Ishikawa (cell line): ENCODE measurements at regions not wholly inside any gene's neighbourhood (a gene's known extent, or its start where the extent isn't known, plus 50 kb on each side); places are given as distances from the start of the nearest gene placed in this dataset.

Experiments
- CEBPB ChIP-seq: IDR thresholded peaks from 2 replicates; pipeline ENCODE4 v1.6.1; 2012
- CREB1 ChIP-seq: IDR thresholded peaks from 2 replicates; pipeline ENCODE4 v1.6.1; 2012; ENCODE audit warnings: low read depth
- EGR1 ChIP-seq: IDR thresholded peaks from 2 replicates; pipeline ENCODE4 v1.6.1; 2012
- EP300 ChIP-seq: IDR thresholded peaks from 2 replicates; pipeline ENCODE4 v1.6.1; 2012; ENCODE audit warnings: borderline replicate concordance
- FOXM1 ChIP-seq: IDR thresholded peaks from 2 replicates; pipeline ENCODE4 v1.6.1; 2012; ENCODE audit warnings: low read depth, borderline replicate concordance
- MAX ChIP-seq: IDR thresholded peaks from 2 replicates; pipeline ENCODE4 v1.6.1; 2012
- NFIC ChIP-seq: IDR thresholded peaks from 2 replicates; pipeline ENCODE4 v1.6.1; 2012
- RAD21 ChIP-seq: IDR thresholded peaks from 2 replicates; pipeline ENCODE4 v1.6.1; 2012; ENCODE audit warnings: low read depth
- TAF1 ChIP-seq: IDR thresholded peaks from 2 replicates; pipeline ENCODE4 v1.6.1; 2012; ENCODE audit warnings: low read depth, mild to moderate bottlenecking
- TCF12 ChIP-seq: IDR thresholded peaks from 2 replicates; pipeline ENCODE4 v1.6.1; 2012; ENCODE audit warnings: low read depth
- TEAD4 ChIP-seq: IDR thresholded peaks from 2 replicates; pipeline ENCODE4 v1.6.1; 2012
- YY1 ChIP-seq: IDR thresholded peaks from 2 replicates; pipeline ENCODE4 v1.6.1; 2012; ENCODE audit warnings: low read depth
- ZBTB7A ChIP-seq: IDR thresholded peaks from 2 replicates; pipeline ENCODE4 v1.6.1; 2012; ENCODE audit warnings: low read depth
- TF ChIP-seq, protein P1 (sequence below): IDR thresholded peaks from 2 replicates; pipeline ENCODE4 v1.6.1; 2012; ENCODE audit warnings: low read depth, mild to moderate bottlenecking
- TF ChIP-seq, protein P2 (sequence below): IDR thresholded peaks from 2 replicates; pipeline ENCODE4 v1.6.1; 2012

DNA sequence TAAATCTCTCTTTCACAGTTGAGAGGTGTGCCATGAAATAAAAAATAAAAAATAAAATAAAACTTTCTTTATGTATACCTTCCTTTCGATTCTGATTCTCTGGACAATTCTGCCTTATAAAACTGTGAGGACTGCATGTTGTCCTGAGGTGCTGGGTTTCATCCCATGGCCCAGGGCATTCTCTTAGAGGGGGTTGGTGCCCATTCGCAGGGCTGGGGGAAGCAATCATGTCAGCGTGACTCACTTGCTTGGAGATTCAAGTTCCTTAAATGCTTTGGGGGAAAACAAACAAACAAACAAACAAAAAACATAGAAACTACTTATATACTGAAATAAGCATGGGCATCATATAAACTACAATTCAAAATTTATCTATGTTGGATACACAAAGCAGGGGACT, 122.0 kb upstream of the ST6GAL2 start:
- TF ChIP-seq TCF12: no peak
- TF ChIP-seq EGR1: no peak
- no peak for TF ChIP-seq EP300
- TF ChIP-seq, protein P1, sequence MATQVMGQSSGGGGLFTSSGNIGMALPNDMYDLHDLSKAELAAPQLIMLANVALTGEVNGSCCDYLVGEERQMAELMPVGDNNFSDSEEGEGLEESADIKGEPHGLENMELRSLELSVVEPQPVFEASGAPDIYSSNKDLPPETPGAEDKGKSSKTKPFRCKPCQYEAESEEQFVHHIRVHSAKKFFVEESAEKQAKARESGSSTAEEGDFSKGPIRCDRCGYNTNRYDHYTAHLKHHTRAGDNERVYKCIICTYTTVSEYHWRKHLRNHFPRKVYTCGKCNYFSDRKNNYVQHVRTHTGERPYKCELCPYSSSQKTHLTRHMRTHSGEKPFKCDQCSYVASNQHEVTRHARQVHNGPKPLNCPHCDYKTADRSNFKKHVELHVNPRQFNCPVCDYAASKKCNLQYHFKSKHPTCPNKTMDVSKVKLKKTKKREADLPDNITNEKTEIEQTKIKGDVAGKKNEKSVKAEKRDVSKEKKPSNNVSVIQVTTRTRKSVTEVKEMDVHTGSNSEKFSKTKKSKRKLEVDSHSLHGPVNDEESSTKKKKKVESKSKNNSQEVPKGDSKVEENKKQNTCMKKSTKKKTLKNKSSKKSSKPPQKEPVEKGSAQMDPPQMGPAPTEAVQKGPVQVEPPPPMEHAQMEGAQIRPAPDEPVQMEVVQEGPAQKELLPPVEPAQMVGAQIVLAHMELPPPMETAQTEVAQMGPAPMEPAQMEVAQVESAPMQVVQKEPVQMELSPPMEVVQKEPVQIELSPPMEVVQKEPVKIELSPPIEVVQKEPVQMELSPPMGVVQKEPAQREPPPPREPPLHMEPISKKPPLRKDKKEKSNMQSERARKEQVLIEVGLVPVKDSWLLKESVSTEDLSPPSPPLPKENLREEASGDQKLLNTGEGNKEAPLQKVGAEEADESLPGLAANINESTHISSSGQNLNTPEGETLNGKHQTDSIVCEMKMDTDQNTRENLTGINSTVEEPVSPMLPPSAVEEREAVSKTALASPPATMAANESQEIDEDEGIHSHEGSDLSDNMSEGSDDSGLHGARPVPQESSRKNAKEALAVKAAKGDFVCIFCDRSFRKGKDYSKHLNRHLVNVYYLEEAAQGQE: no peak
- no peak for TF ChIP-seq TAF1
- TF ChIP-seq FOXM1: no peak
- no peak for TF ChIP-seq CEBPB
- no peak for TF ChIP-seq YY1
- TF ChIP-seq MAX: no peak
- TF ChIP-seq, protein P2, sequence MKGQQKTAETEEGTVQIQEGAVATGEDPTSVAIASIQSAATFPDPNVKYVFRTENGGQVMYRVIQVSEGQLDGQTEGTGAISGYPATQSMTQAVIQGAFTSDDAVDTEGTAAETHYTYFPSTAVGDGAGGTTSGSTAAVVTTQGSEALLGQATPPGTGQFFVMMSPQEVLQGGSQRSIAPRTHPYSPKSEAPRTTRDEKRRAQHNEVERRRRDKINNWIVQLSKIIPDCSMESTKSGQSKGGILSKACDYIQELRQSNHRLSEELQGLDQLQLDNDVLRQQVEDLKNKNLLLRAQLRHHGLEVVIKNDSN: no peak
- no peak for TF ChIP-seq CREB1
- TF ChIP-seq TEAD4: no peak
- TF ChIP-seq NFIC: no peak
- no peak for TF ChIP-seq ZBTB7A
- TF ChIP-seq RAD21: no peak

- no peak for TF ChIP-seq CEBPB
- no peak for TF ChIP-seq CREB1
- no peak for TF ChIP-seq EGR1
- no peak for TF ChIP-seq NFIC
- no peak for TF ChIP-seq TAF1
- no peak for TF ChIP-seq YY1
- TF ChIP-seq, protein P1: no peak
- TF ChIP-seq TCF12: no peak
- no peak for TF ChIP-seq TEAD4
- no peak for TF ChIP-seq FOXM1
- TF ChIP-seq, protein P2: no peak
- TF ChIP-seq MAX: no peak
- no peak for TF ChIP-seq ZBTB7A
- no peak for TF ChIP-seq EP300
- no peak for TF ChIP-seq RAD21
Observed at GRCh38 chr2:107008843-107009242, 122.9 kb upstream of the ST6GAL2 start.

DNA sequence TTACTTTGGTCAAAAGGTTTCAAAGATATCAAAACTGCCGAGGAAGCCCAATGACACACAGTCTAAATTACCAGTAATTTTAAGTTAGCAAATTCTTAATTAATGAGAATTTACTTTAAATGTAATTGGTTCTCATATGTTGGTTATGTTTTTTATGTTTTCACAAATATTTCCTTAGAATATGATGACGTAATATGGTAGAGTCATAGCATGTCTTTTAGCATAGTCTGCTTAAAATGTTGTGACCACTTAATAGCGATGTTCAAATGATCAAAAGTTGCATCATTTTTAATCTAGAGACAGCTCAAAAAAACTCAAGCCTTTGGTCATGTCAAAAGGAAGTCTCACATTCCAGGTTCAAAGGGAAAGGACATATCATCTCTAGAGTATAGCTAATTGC, 123.3 kb upstream of the ST6GAL2 start:
- TF ChIP-seq FOXM1: no peak
- TF ChIP-seq CREB1: no peak
- no peak for TF ChIP-seq CEBPB

- TF ChIP-seq, protein P2: no peak
- TF ChIP-seq NFIC (no peak), TCF12 (no peak), YY1 (no peak), EGR1 (no peak), EP300 (no peak), RAD21 (no peak), MAX (no peak), FOXM1 (no peak), TEAD4 (no peak), ZBTB7A (no peak), TAF1 (no peak), CEBPB (no peak), CREB1 (no peak)
- TF ChIP-seq, protein P1: no peak
Observed at GRCh38 chr2:107012714-107013306, 126.8 kb upstream of the ST6GAL2 start.
